Stromal cell of bone marrow (primary cell): ENCODE measurements at regions not wholly inside any gene's neighbourhood (a gene's known extent, or its start where the extent isn't known, plus 50 kb on each side); places are given as distances from the start of the nearest gene placed in this dataset.
"Not testable (repeated sequence)": the region's sequence is repeated elsewhere in the genome, so short reads cannot be mapped to it uniquely, and the experiment has no call there.

ENCODE experiments used
- DNase-seq: peaks from one replicate; pipeline ENCODE4 v3.0.0-alpha.2; 2012; ENCODE audit warnings: low read depth

DNA sequence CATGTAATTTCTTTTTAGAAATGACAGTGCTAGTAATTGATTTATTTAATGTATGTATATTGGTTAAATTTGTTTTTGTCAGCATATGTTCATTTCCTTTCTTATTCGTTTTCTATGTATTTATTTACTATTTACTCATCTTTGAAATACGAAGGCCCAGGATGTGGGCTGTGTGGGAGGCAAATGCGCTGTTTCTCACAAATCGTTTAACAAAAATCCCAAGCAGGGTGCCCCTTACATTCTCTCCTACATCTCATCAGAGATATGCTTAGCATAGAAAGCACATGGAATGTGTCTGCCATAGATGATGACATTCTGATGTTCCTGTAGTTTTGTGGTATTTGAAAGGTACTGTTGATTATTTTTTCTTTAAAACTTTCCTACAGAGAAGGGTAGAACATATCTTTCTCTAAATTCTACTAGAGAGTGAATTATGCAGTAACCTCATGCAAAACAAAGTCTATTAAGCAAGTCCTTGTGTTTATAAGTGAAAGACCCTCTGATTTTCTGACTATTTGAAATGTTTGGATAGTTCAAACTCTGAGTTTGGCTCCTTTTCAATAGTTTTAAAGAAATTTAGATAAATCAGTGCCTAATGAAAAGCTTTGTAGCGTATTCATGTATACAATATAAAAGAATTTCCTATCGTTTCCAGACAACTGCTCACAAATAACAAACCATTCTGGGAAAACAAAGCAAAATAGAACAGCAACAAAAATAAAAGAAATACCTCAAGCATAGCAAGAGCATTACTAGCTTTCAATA lies 111.1 kb upstream of the VGLL3 start:
- DNase-seq = no peak

GRCh38 chr3:87097733-87098132 lies 106.8 kb upstream of the VGLL3 start:
- not testable (repeated sequence) for DNase-seq

GRCh38 chr3:87090631-87091030 lies 99.7 kb upstream of the VGLL3 start:
- no peak for DNase-seq

GRCh38 chr3:87088993-87089841 lies 98.3 kb upstream of the VGLL3 start:
- DNase-seq = peak; percentile 85

DNA sequence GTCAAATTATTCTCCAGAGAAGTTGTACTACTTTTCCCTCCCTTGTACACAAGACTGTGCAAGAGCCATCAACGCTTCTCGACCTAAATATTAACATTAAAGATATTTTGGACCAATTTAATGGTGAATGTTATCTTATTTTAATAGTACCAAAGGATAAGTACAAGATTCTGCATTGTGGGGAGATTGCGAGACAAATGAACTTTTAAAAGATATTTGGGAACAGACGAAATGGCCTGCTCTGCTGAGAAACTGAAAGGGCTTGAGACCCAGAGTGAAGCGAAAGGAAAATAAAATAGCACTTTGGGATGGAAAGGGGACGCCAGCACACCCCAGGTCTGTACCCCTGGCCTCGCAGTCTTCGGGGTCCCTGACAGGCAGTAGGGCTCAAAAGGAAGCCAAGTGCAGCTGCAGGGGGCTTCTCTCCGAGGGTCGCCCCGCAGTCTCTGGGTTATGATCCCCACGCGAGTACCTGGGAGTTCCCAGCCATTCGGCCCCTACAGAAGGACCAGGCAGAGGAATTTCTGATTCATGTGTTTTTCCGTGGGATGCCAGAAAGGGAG lies 97.6 kb upstream of the VGLL3 start:
- DNase-seq = peak; percentile 19

GRCh38 chr3:87084868-87085267 lies 93.9 kb upstream of the VGLL3 start:
- no peak for DNase-seq

GRCh38 chr3:87082796-87083440 lies 92.0 kb upstream of the VGLL3 start:
- peak; percentile 52 for DNase-seq

- DNase-seq = no peak
Measured at GRCh38 chr3:87077355-87077754, 86.4 kb upstream of the VGLL3 start.

DNA sequence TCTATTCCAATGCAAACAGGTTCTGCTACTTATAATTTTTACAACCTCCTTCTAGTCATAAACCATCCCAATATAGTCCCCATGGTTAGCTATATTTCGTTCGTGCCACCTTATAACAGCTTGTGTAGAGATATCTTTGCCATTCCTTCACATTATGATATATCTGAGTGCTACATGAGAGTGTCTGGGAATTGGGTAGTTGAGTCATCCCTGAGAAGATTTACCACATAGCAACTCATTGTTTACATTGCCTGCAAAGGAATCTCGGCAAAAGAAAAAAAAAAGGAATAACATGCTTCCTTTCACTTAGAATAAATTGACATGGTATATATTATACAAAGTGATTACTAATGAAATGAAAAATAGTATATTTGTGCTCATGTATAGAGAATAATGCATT lies 86.0 kb upstream of the VGLL3 start:
- DNase-seq = peak; percentile 57

- DNase-seq = no peak
Measured at GRCh38 chr3:87073496-87074145, 82.7 kb upstream of the VGLL3 start.

DNA sequence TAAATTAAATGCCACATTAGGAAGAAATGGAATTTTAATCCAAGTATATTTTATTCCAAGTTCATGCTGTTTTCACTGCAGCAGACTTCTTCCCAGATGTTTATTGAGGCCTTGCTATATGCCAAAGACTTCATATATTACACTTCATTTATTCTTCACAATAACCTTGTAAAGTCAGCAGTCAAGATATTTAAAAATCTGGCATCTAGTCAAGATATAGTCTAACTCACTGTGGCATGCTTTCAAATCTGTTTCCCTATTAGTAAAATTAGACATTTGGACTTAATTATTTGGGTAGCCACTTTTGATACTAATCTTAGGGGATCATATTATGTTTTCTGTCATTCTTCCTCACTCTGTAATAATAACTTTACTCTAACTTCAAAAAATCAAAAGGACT lies 81.5 kb upstream of the VGLL3 start:
- DNase-seq = no peak

GRCh38 chr3:87069971-87070370 lies 79.0 kb upstream of the VGLL3 start:
- no peak for DNase-seq

GRCh38 chr3:87069021-87069420 lies 78.1 kb upstream of the VGLL3 start:
- no peak for DNase-seq

DNA sequence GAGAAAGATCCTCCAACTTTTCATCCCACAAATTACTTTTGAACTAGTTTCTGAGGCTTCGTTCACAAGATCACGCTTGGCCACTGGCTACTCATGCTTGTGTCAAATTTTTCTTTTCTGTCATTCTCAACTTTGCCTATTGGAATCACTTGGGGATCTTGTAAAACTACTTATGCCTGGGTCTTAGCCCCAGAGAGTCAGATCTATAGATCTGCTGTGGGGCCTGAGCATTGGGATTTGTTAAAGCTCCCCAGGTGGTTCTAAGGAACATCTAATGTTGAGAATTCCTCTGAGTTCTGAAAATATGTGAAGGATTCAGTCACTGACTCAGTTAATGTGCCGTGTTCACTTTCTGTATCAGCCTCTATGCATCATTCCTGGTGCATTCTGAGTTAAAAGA lies 71.7 kb upstream of the VGLL3 start:
- no peak for DNase-seq

GRCh38 chr3:87057474-87057873 lies 66.5 kb upstream of the VGLL3 start:
- DNase-seq = no peak

- peak; percentile 8 for DNase-seq
Measured at GRCh38 chr3:87053553-87053952, 62.6 kb upstream of the VGLL3 start.

- DNase-seq = no peak
Measured at GRCh38 chr3:87052499-87053260, 61.7 kb upstream of the VGLL3 start.

- no peak for DNase-seq
Measured at GRCh38 chr3:87047852-87048251, 56.9 kb upstream of the VGLL3 start.

GRCh38 chr3:87046241-87046640 lies 55.3 kb upstream of the VGLL3 start:
- DNase-seq = no peak

GRCh38 chr3:87045473-87045872 lies 54.5 kb upstream of the VGLL3 start:
- no peak for DNase-seq

- no peak for DNase-seq
Measured at GRCh38 chr3:87044846-87045245, 53.9 kb upstream of the VGLL3 start.
